Adrenal gland (tissue), 5 donors: ENCODE measurements at regions not wholly inside any gene's neighbourhood (a gene's known extent, or its start where the extent isn't known, plus 50 kb on each side); places are given as distances from the start of the nearest gene placed in this dataset.

Source experiments
- POLR2A ChIP-seq, 2 donors: fragments of 450-650 bp; IDR thresholded peaks; one replicate each; pipeline ENCODE4 v1.6.1; 2017; ENCODE audit warnings: antibody characterized with exemption in 2 of 2, mild to moderate bottlenecking in 2 of 2, moderate library complexity in 1 of 2
- TF ChIP-seq, protein P1 (sequence below), 6 experiments: fragments of 450-650 bp in 4 of 6; fragments of 200-600 bp in 2 of 6; sonication (generic) in 1 of 6; IDR thresholded peaks; 1 replicate in 5 of 6; 2 replicates in 1 of 6; pipeline versions ENCODE4 v1.5.1 to v1.8.0; 2016 to 2021; ENCODE audit warnings: antibody characterized with exemption in 6 of 6, mild to moderate bottlenecking in 2 of 6, moderate library complexity in 1 of 6
- donor health status: DM: no; HTN: no; CAD: no.

- TF ChIP-seq, protein P1, sequence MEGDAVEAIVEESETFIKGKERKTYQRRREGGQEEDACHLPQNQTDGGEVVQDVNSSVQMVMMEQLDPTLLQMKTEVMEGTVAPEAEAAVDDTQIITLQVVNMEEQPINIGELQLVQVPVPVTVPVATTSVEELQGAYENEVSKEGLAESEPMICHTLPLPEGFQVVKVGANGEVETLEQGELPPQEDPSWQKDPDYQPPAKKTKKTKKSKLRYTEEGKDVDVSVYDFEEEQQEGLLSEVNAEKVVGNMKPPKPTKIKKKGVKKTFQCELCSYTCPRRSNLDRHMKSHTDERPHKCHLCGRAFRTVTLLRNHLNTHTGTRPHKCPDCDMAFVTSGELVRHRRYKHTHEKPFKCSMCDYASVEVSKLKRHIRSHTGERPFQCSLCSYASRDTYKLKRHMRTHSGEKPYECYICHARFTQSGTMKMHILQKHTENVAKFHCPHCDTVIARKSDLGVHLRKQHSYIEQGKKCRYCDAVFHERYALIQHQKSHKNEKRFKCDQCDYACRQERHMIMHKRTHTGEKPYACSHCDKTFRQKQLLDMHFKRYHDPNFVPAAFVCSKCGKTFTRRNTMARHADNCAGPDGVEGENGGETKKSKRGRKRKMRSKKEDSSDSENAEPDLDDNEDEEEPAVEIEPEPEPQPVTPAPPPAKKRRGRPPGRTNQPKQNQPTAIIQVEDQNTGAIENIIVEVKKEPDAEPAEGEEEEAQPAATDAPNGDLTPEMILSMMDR (IDR thresholded peaks at IDR 0.05) = no peak
- TF ChIP-seq POLR2A (IDR thresholded peaks at IDR 0.05) = no peak
These were observed 111.2 kb upstream of the RIPOR2 start for GRCh38 chr6:25046942-25047341.
